Eye (tissue), 1 donor: ENCODE measurements at regions not wholly inside any gene's neighbourhood (a gene's known extent, or its start where the extent isn't known, plus 50 kb on each side); places are given as distances from the start of the nearest gene placed in this dataset.

Experiments used
- DNase-seq: peaks from one replicate; pipeline ENCODE4 v3.0.0-alpha.2; 2015

GRCh38 chr18:78739882-78740677 lies 239.5 kb upstream of the SALL3 start:
- no peak for DNase-seq

GRCh38 chr18:78740876-78741275 lies 238.7 kb upstream of the SALL3 start:
- no peak for DNase-seq

GRCh38 chr18:78741381-78742217 lies 238.0 kb upstream of the SALL3 start:
- DNase-seq, result no peak

GRCh38 chr18:78742218-78742745 lies 237.3 kb upstream of the SALL3 start:
- DNase-seq, result no peak

GRCh38 chr18:78743078-78743477 lies 236.5 kb upstream of the SALL3 start:
- DNase-seq, result no peak

GRCh38 chr18:78751664-78752063 lies 228.0 kb upstream of the SALL3 start:
- DNase-seq, result no peak

GRCh38 chr18:78753240-78753639 lies 226.4 kb upstream of the SALL3 start:
- no peak for DNase-seq

GRCh38 chr18:78754311-78755043 lies 225.1 kb upstream of the SALL3 start:
- no peak for DNase-seq

- no peak for DNase-seq
Measured at GRCh38 chr18:78757014-78757413, 222.6 kb upstream of the SALL3 start.

GRCh38 chr18:78758496-78758895 lies 221.1 kb upstream of the SALL3 start:
- DNase-seq, result no peak

GRCh38 chr18:78762753-78763152 lies 216.9 kb upstream of the SALL3 start:
- no peak for DNase-seq

- no peak for DNase-seq
Measured at GRCh38 chr18:78764544-78764943, 215.1 kb upstream of the SALL3 start.

GRCh38 chr18:78765142-78765541 lies 214.5 kb upstream of the SALL3 start:
- DNase-seq, result no peak

GRCh38 chr18:78765637-78766281 lies 213.9 kb upstream of the SALL3 start:
- no peak for DNase-seq

- DNase-seq, result no peak
Measured at GRCh38 chr18:78766651-78767533, 212.7 kb upstream of the SALL3 start.

GRCh38 chr18:78767648-78768071 lies 212.0 kb upstream of the SALL3 start:
- DNase-seq, result no peak

- no peak for DNase-seq
Measured at GRCh38 chr18:78768221-78768620, 211.4 kb upstream of the SALL3 start.

GRCh38 chr18:78768656-78769501 lies 210.7 kb upstream of the SALL3 start:
- no peak for DNase-seq

- DNase-seq, result no peak
Measured at GRCh38 chr18:78769502-78770105, 210.0 kb upstream of the SALL3 start.
